Activated CD4-positive, alpha-beta memory T cell treated with anti-CD3 and anti-CD28 coated beads, Interleukin-2, amount 10 ng/mL, durations not matched to agents 7 days and 5 days (primary cell): ENCODE measurements at regions not wholly inside any gene's neighbourhood (a gene's known extent, or its start where the extent isn't known, plus 50 kb on each side); places are given as distances from the start of the nearest gene placed in this dataset.
"Not testable (repeated sequence)": the region's sequence is repeated elsewhere in the genome, so short reads cannot be mapped to it uniquely, and the experiment has no call there.

Source experiments
- CTCF ChIA-PET: fragments of 350-600 bp; sonication (Branson Sonifier 250); formaldehyde crosslinking; loops from one replicate; lab custom pipeline; 2021; ENCODE audit warnings: antibody characterized with exemption, inconsistent platforms; lab: Charles Lee
- POLR2A ChIA-PET: fragments of 350-600 bp; sonication (Branson Sonifier 250); formaldehyde crosslinking; loops from one replicate; lab custom pipeline; 2021; ENCODE audit warnings: antibody characterized with exemption; lab: Charles Lee
- DNase-seq: peaks from one replicate; pipeline ENCODE4 v3.0.0-alpha.2; 2020
- H3K27ac Mint-ChIP-seq: one replicate; pipeline ENCODE4 v1.8.0; 2021; ENCODE audit warnings: mild to moderate bottlenecking, mixed read lengths
- H3K27me3 Mint-ChIP-seq: one replicate; pipeline ENCODE4 v1.8.0; 2021; ENCODE audit warnings: mixed read lengths
- H3K36me3 Mint-ChIP-seq: one replicate; pipeline ENCODE4 v1.8.0; 2021; ENCODE audit warnings: low read depth, mixed read lengths
- H3K4me1 Mint-ChIP-seq: one replicate; pipeline ENCODE4 v1.8.0; 2021; ENCODE audit warnings: mixed read lengths
- H3K4me3 Mint-ChIP-seq: one replicate; pipeline ENCODE4 v1.8.0; 2021; ENCODE audit warnings: mild to moderate bottlenecking, mixed read lengths
- H3K9me3 Mint-ChIP-seq: one replicate; pipeline ENCODE4 v1.8.0; 2021; ENCODE audit warnings: mixed read lengths

GRCh38 chr2:154507186-154507585 is 191.3 kb upstream of the KCNJ3 start:
- Mint-ChIP-seq H3K27ac (no peak overlapping the region), H3K4me1 (no peaks in the 10 kb centered on the region), H3K27me3 (no peaks in the 10 kb centered on the region), H3K4me3 (no peak overlapping the region), H3K9me3 (peaks cover 4% of the 10 kb centered on the region), H3K36me3 (no peaks in the 10 kb centered on the region)
- ChIA-PET CTCF (no interaction called here), POLR2A (no interaction called here)
- DNase-seq: no peak

GRCh38 chr2:154518872-154519271 is 179.6 kb upstream of the KCNJ3 start:
- H3K36me3 Mint-ChIP-seq: no peaks in the 10 kb centered on the region
- no peaks in the 10 kb centered on the region for H3K4me1 Mint-ChIP-seq
- no peak overlapping the region for H3K27ac Mint-ChIP-seq
- H3K4me3 Mint-ChIP-seq: no peak overlapping the region
- CTCF ChIA-PET: no interaction called here
- POLR2A ChIA-PET: no interaction called here
- DNase-seq: no peak
- H3K9me3 Mint-ChIP-seq: peaks cover 2% of the 10 kb centered on the region
- H3K27me3 Mint-ChIP-seq: no peaks in the 10 kb centered on the region

GRCh38 chr2:154520951-154521350 is 177.5 kb upstream of the KCNJ3 start:
- H3K36me3 Mint-ChIP-seq, H3K4me3 Mint-ChIP-seq, H3K27me3 Mint-ChIP-seq, H3K4me1 Mint-ChIP-seq, DNase-seq, H3K9me3 Mint-ChIP-seq, CTCF ChIA-PET, H3K27ac Mint-ChIP-seq, POLR2A ChIA-PET: not testable (repeated sequence)

GRCh38 chr2:154526234-154526633 is 172.3 kb upstream of the KCNJ3 start:
- DNase-seq: no peak
- no peak overlapping the region for H3K27ac Mint-ChIP-seq
- no peak overlapping the region for H3K4me3 Mint-ChIP-seq
- peaks cover 2% of the 10 kb centered on the region for H3K9me3 Mint-ChIP-seq
- no peaks in the 10 kb centered on the region for H3K27me3 Mint-ChIP-seq
- H3K4me1 Mint-ChIP-seq: no peaks in the 10 kb centered on the region
- no peaks in the 10 kb centered on the region for H3K36me3 Mint-ChIP-seq
- CTCF ChIA-PET: no interaction called here
- POLR2A ChIA-PET: no interaction called here

GRCh38 chr2:154527962-154528361 is 170.5 kb upstream of the KCNJ3 start:
- peaks cover 2% of the 10 kb centered on the region for H3K9me3 Mint-ChIP-seq
- no peaks in the 10 kb centered on the region for H3K27me3 Mint-ChIP-seq
- POLR2A ChIA-PET: no interaction called here
- DNase-seq: no peak
- H3K4me1 Mint-ChIP-seq: no peaks in the 10 kb centered on the region
- H3K36me3 Mint-ChIP-seq: no peaks in the 10 kb centered on the region
- H3K4me3 Mint-ChIP-seq: no peak overlapping the region
- CTCF ChIA-PET: no interaction called here
- no peak overlapping the region for H3K27ac Mint-ChIP-seq

- Mint-ChIP-seq H3K27ac (no peak overlapping the region), H3K9me3 (peaks cover 6% of the 10 kb centered on the region), H3K4me1 (no peaks in the 10 kb centered on the region), H3K36me3 (no peaks in the 10 kb centered on the region), H3K4me3 (no peak overlapping the region), H3K27me3 (no peaks in the 10 kb centered on the region)
- ChIA-PET POLR2A (no interaction called here), CTCF (no interaction called here)
- DNase-seq: no peak
Observed at GRCh38 chr2:154532004-154532403, 166.5 kb upstream of the KCNJ3 start.

- DNase-seq: no peak
- ChIA-PET CTCF (no interaction called here), POLR2A (no interaction called here)
- H3K9me3 Mint-ChIP-seq: peaks cover 6% of the 10 kb centered on the region
- no peak overlapping the region for H3K4me3 Mint-ChIP-seq
- H3K4me1 Mint-ChIP-seq: no peaks in the 10 kb centered on the region
- no peaks in the 10 kb centered on the region for H3K27me3 Mint-ChIP-seq
- H3K27ac Mint-ChIP-seq: no peak overlapping the region
- no peaks in the 10 kb centered on the region for H3K36me3 Mint-ChIP-seq
Observed at GRCh38 chr2:154532763-154533162, 165.7 kb upstream of the KCNJ3 start.

- ChIA-PET CTCF (no interaction called here), POLR2A (no interaction called here)
- no peaks in the 10 kb centered on the region for H3K27me3 Mint-ChIP-seq
- H3K4me1 Mint-ChIP-seq: no peaks in the 10 kb centered on the region
- H3K9me3 Mint-ChIP-seq: peaks cover 6% of the 10 kb centered on the region
- no peaks in the 10 kb centered on the region for H3K36me3 Mint-ChIP-seq
- H3K4me3 Mint-ChIP-seq: no peak overlapping the region
- H3K27ac Mint-ChIP-seq: no peak overlapping the region
- DNase-seq: no peak
Observed at GRCh38 chr2:154533300-154533940, 165.1 kb upstream of the KCNJ3 start.

- no peak for DNase-seq
- Mint-ChIP-seq H3K36me3 (no peaks in the 10 kb centered on the region), H3K4me1 (no peaks in the 10 kb centered on the region), H3K27me3 (no peaks in the 10 kb centered on the region), H3K4me3 (no peak overlapping the region), H3K9me3 (peaks cover 6% of the 10 kb centered on the region), H3K27ac (no peak overlapping the region)
- ChIA-PET CTCF (no interaction called here), POLR2A (no interaction called here)
Observed at GRCh38 chr2:154537024-154537423, 161.5 kb upstream of the KCNJ3 start.

- Mint-ChIP-seq H3K27ac (no peak overlapping the region), H3K4me1 (no peaks in the 10 kb centered on the region), H3K9me3 (peaks cover 6% of the 10 kb centered on the region), H3K4me3 (no peak overlapping the region), H3K27me3 (no peaks in the 10 kb centered on the region), H3K36me3 (no peaks in the 10 kb centered on the region)
- DNase-seq: no peak
- ChIA-PET CTCF (no interaction called here), POLR2A (no interaction called here)
Observed at GRCh38 chr2:154537843-154538450, 160.5 kb upstream of the KCNJ3 start.

- ChIA-PET POLR2A (no interaction called here), CTCF (no interaction called here)
- H3K9me3 Mint-ChIP-seq: peaks cover 14% of the 10 kb centered on the region
- no peak overlapping the region for H3K4me3 Mint-ChIP-seq
- no peaks in the 10 kb centered on the region for H3K27me3 Mint-ChIP-seq
- H3K4me1 Mint-ChIP-seq: no peaks in the 10 kb centered on the region
- no peak for DNase-seq
- no peak overlapping the region for H3K27ac Mint-ChIP-seq
- no peaks in the 10 kb centered on the region for H3K36me3 Mint-ChIP-seq
Observed at GRCh38 chr2:154546341-154546740, 152.2 kb upstream of the KCNJ3 start.

GRCh38 chr2:154549869-154550268 is 148.6 kb upstream of the KCNJ3 start:
- ChIA-PET POLR2A (no interaction called here), CTCF (no interaction called here)
- Mint-ChIP-seq H3K36me3 (no peaks in the 10 kb centered on the region), H3K4me1 (no peaks in the 10 kb centered on the region), H3K27ac (no peak overlapping the region), H3K9me3 (peaks cover 9% of the 10 kb centered on the region), H3K4me3 (no peak overlapping the region), H3K27me3 (no peaks in the 10 kb centered on the region)
- DNase-seq: no peak

- Mint-ChIP-seq H3K4me1 (no peaks in the 10 kb centered on the region), H3K36me3 (no peaks in the 10 kb centered on the region), H3K4me3 (no peak overlapping the region), H3K27me3 (no peaks in the 10 kb centered on the region), H3K9me3 (peaks cover 3% of the 10 kb centered on the region), H3K27ac (no peak overlapping the region)
- POLR2A ChIA-PET: no interaction called here
- CTCF ChIA-PET: interaction anchor here (0.9 kb wide), 1 partner anchor 76 kb away, joined by 3 read pairs; no protein-coding TSS in a partner anchor
- no peak for DNase-seq
Observed at GRCh38 chr2:154551649-154552048, 146.8 kb upstream of the KCNJ3 start.

GRCh38 chr2:154554046-154554445 is 144.4 kb upstream of the KCNJ3 start:
- Mint-ChIP-seq H3K36me3 (no peaks in the 10 kb centered on the region), H3K27ac (no peak overlapping the region), H3K27me3 (no peaks in the 10 kb centered on the region), H3K4me1 (no peaks in the 10 kb centered on the region), H3K4me3 (no peak overlapping the region), H3K9me3 (no peaks in the 10 kb centered on the region)
- no peak for DNase-seq
- ChIA-PET POLR2A (no interaction called here), CTCF (no interaction called here)
